WTC11 (cell line): ENCODE measurements at regions not wholly inside any gene's neighbourhood (a gene's known extent, or its start where the extent isn't known, plus 50 kb on each side); places are given as distances from the start of the nearest gene placed in this dataset.

Experiments used
- ATAC-seq: fragments of 200-7000 bp; cut with Tn5 transposase; 2 replicates; pipeline ENCODE4 v1.10.0; 2021; ENCODE audit warnings: mild to moderate bottlenecking, moderate library complexity
- CTCF ChIA-PET: fragments of 300-600 bp; sonication (Branson Sonifier 250); formaldehyde crosslinking; loops from one replicate; lab custom pipeline; 2021; ENCODE audit warnings: antibody characterized with exemption; lab: Charles Lee
- POLR2A ChIA-PET: fragments of 350-600 bp; sonication (Branson Sonifier 250); formaldehyde crosslinking; loops from one replicate; lab custom pipeline; 2021; ENCODE audit warnings: antibody characterized with exemption; lab: Charles Lee
- DNase-seq: peaks from one replicate; pipeline ENCODE4 v3.0.0; 2021; ENCODE audit warnings: low spot score
- H3K27ac Mint-ChIP-seq: 2 replicates; pipeline ENCODE4 v1.8.0; 2021; ENCODE audit warnings: mixed read lengths
- H3K27me3 Mint-ChIP-seq: 2 replicates; pipeline ENCODE4 v1.8.0; 2021; ENCODE audit warnings: low read depth, mild to moderate bottlenecking, moderate library complexity, mixed read lengths
- H3K36me3 Mint-ChIP-seq: 2 replicates; pipeline ENCODE4 v1.8.0; 2021; ENCODE audit warnings: mixed read lengths
- H3K4me1 Mint-ChIP-seq: 2 replicates; pipeline ENCODE4 v1.8.0; 2022; ENCODE audit warnings: mixed read lengths
- H3K4me3 Mint-ChIP-seq: 2 replicates; pipeline ENCODE4 v1.8.0; 2021; ENCODE audit warnings: mild to moderate bottlenecking, moderate library complexity, mixed read lengths
- H3K9me3 Mint-ChIP-seq: 2 replicates; pipeline ENCODE4 v1.8.0; 2021; ENCODE audit warnings: mixed read lengths
- AFF4 ChIP-seq: sonication (generic); formaldehyde crosslinking; IDR thresholded peaks from 2 replicates; pipeline ENCODE4 v1.8.1; 2023; ENCODE audit warnings: mild to moderate bottlenecking, missing genetic modification reagents, borderline replicate concordance
- CREM ChIP-seq: sonication (generic); formaldehyde crosslinking; IDR thresholded peaks from 2 replicates; pipeline ENCODE4 v1.8.1; 2022; ENCODE audit warnings: mild to moderate bottlenecking, missing genetic modification reagents, moderate library complexity
- E2F1 ChIP-seq: sonication (generic); formaldehyde crosslinking; IDR thresholded peaks from 2 replicates; pipeline ENCODE4 v1.8.0; 2022; ENCODE audit warnings: mild to moderate bottlenecking, missing genetic modification reagents
- E2F4 ChIP-seq: sonication (generic); formaldehyde crosslinking; IDR thresholded peaks from 2 replicates; pipeline ENCODE4 v1.8.1; 2022; ENCODE audit warnings: low read depth, mild to moderate bottlenecking, moderate library complexity, missing genetic modification reagents, borderline replicate concordance
- NFE2L1 ChIP-seq: sonication (generic); formaldehyde crosslinking; IDR thresholded peaks from 2 replicates; pipeline ENCODE4 v1.8.1; 2023; ENCODE audit warnings: missing genetic modification reagents
- TEAD1 ChIP-seq: sonication (generic); formaldehyde crosslinking; IDR thresholded peaks from 2 replicates; pipeline ENCODE4 v1.8.0; 2022; ENCODE audit warnings: mild to moderate bottlenecking, missing genetic modification reagents
- ZBTB43 ChIP-seq: sonication (generic); formaldehyde crosslinking; IDR thresholded peaks from 2 replicates; pipeline ENCODE4 v1.8.1; 2023; ENCODE audit warnings: mild to moderate bottlenecking, missing genetic modification reagents
- ZMAT4 ChIP-seq: fragments of 250-450 bp; sonication (Bioruptor Pico); IDR thresholded peaks from 2 replicates; pipeline ENCODE4 v1.9.0; 2021; ENCODE audit warnings: mild to moderate bottlenecking
- ZNF232 ChIP-seq: sonication (generic); formaldehyde crosslinking; IDR thresholded peaks from 2 replicates; pipeline ENCODE4 v1.8.0; 2022; ENCODE audit warnings: mild to moderate bottlenecking, missing genetic modification reagents
- ZNF416 ChIP-seq: fragments of 250-450 bp; sonication (Bioruptor Pico); IDR thresholded peaks from 2 replicates; pipeline ENCODE4 v1.9.0; 2021; ENCODE audit warnings: mild to moderate bottlenecking, inconsistent platforms
- ZSCAN18 ChIP-seq: fragments of 250-450 bp; sonication (Bioruptor Pico); IDR thresholded peaks from 2 replicates; pipeline ENCODE4 v2.1.2; 2022; ENCODE audit warnings: mild to moderate bottlenecking, moderate library complexity

GRCh38 chr18:75621818-75622217, 194.3 kb upstream of the SMIM21 start (continued):
- no peak for TF ChIP-seq E2F4 (CRISPR knock-in tag)

- Mint-ChIP-seq H3K4me3 (no peak overlapping the region), H3K4me1 (0 out of 2 replicates have a peak, but pooled peaks cover 2% of the 10 kb centered on the region)
- POLR2A ChIA-PET, result no interaction called here
- TF ChIP-seq E2F1 (CRISPR knock-in tag) (no peak), NFE2L1 (CRISPR knock-in tag) (no peak), ZMAT4 (CRISPR knock-in tag) (no peak), CREM (no peak), TEAD1 (CRISPR knock-in tag) (no peak), ZSCAN18 (no peak)
- TF ChIP-seq, all 79 proteins: peak for 0
- Mint-ChIP-seq H3K27ac (no peak overlapping the region), H3K27me3 (no peaks in the 10 kb centered on the region; the same call in 1 of the 2 replicates), H3K36me3 (no peaks in the 10 kb centered on the region), H3K9me3 (peaks cover 7% of the 10 kb centered on the region)
- CTCF ChIA-PET, result no interaction called here
- DNase-seq (no peak), ATAC-seq (no peak)
These were observed 190.6 kb upstream of the SMIM21 start for GRCh38 chr18:75618146-75618545.

GRCh38 chr18:75612456-75612855, 185.0 kb upstream of the SMIM21 start:
- no peak overlapping the region for H3K4me3 Mint-ChIP-seq
- POLR2A ChIA-PET, result no interaction called here
- CTCF ChIA-PET, result no interaction called here

GRCh38 chr18:75607701-75608100, 180.2 kb upstream of the SMIM21 start:
- Mint-ChIP-seq H3K27ac (no peak overlapping the region), H3K36me3 (no peaks in the 10 kb centered on the region), H3K9me3 (peaks cover 14% of the 10 kb centered on the region), H3K4me3 (no peak overlapping the region), H3K27me3 (no peaks in the 10 kb centered on the region), H3K4me1 (peaks cover 8% of the 10 kb centered on the region)
- no peak for DNase-seq
- ChIA-PET CTCF (interaction anchor here (0.8 kb wide), 1 partner anchor 120 kb away, joined by 3 read pairs; no protein-coding TSS in a partner anchor), POLR2A (no interaction called here)
- no peak for TF ChIP-seq ZBTB43 (CRISPR knock-in tag)
- no peak for TF ChIP-seq ZNF232 (CRISPR knock-in tag)
- no peak for TF ChIP-seq AFF4 (CRISPR knock-in tag)
- TF ChIP-seq E2F1 (CRISPR knock-in tag), result no peak
- 0 out of 2 replicates have a peak, but pooled peaks have one; percentile 20 for ATAC-seq

More at GRCh38 chr18:75612456-75612855, 185.0 kb upstream of the SMIM21 start:
- Mint-ChIP-seq H3K4me1 (peaks cover 8% of the 10 kb centered on the region), H3K27me3 (no peaks in the 10 kb centered on the region)
- no peak for DNase-seq
- TF ChIP-seq ZNF416 (CRISPR knock-in tag), result no peak
- TF ChIP-seq, all 79 proteins: peak for 0
- H3K36me3 Mint-ChIP-seq, result no peaks in the 10 kb centered on the region
- H3K27ac Mint-ChIP-seq, result no peak overlapping the region
- no peaks in the 10 kb centered on the region for H3K9me3 Mint-ChIP-seq
- peak; percentile 65 for ATAC-seq
